Stimulated activated CD4-positive, alpha-beta T cell treated with anti-CD3 and anti-CD28 coated beads, Interleukin-1b, Interleukin-23, amount 100 ng/mL, for 48 hours (primary cell): ENCODE measurements at regions not wholly inside any gene's neighbourhood (a gene's known extent, or its start where the extent isn't known, plus 50 kb on each side); places are given as distances from the start of the nearest gene placed in this dataset.
"Not testable (repeated sequence)": the region's sequence is repeated elsewhere in the genome, so short reads cannot be mapped to it uniquely, and the experiment has no call there.

ENCODE experiments used
- DNase-seq: peaks from one replicate; pipeline ENCODE4 v3.0.0-alpha.2; 2020

DNA sequence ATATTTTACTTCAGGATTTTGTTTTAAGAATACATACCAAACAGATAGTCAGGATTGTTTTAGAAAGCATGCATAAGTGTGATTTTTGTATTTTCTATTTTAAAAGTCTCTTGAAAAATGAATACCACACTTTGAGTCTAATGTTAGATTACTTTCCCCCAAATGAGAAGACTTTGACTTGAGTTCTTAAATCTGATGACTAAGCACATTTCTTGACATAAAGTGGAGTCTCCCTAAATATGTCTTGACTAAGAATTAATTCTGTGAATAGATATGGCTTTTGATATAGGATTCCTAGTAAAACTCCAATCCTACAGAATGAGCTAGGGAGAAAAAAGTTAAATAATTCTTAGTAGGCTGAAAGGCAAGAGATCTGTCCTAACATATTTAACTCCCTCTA is 624.2 kb upstream of the SPRY2 start:
- DNase-seq, result no peak

DNA sequence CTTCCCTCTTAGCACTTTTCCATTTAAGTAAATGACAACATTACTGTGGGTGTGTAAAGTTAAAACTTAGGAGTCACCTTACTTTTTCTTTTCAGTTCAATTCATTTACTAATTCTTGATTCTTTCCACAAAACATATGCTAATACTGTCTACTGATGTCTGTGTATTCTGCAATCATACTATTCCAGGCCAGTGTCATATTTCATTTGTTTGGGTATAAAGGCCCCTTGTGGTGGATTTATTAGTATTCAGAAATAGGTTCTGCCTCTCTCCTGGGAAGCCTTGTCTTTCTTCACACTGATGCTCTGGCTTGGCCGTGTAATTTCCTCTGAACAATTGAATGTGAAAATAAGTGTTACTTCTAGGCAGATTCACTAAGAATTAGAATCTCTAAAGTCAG is 621.9 kb upstream of the SPRY2 start:
- DNase-seq, result no peak

GRCh38 chr13:80962173-80962572 is 621.2 kb upstream of the SPRY2 start:
- no peak for DNase-seq

- DNase-seq, result no peak
Measured at GRCh38 chr13:80957019-80957655, 616.2 kb upstream of the SPRY2 start.

DNA sequence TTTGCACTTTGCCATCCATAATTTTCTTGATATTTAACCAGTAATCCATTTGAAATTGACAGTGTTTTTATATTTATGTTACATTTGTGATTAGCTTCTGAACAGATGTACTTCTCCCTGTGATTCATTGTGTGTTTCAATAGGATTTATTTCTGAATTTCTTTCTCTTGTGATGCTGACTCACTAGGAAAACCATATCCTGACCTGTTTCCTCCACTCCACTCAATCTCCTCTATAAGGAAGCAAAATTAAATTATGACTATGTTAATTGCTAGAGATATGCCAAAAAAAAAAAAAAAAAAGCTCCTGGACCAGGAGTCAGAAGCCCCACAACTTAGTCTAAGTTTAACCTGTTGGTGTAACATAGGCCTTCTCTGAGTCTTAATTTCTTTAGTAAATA is 614.6 kb upstream of the SPRY2 start:
- DNase-seq, result no peak

- no peak for DNase-seq
Measured at GRCh38 chr13:80952158-80952557, 611.2 kb upstream of the SPRY2 start.

DNA sequence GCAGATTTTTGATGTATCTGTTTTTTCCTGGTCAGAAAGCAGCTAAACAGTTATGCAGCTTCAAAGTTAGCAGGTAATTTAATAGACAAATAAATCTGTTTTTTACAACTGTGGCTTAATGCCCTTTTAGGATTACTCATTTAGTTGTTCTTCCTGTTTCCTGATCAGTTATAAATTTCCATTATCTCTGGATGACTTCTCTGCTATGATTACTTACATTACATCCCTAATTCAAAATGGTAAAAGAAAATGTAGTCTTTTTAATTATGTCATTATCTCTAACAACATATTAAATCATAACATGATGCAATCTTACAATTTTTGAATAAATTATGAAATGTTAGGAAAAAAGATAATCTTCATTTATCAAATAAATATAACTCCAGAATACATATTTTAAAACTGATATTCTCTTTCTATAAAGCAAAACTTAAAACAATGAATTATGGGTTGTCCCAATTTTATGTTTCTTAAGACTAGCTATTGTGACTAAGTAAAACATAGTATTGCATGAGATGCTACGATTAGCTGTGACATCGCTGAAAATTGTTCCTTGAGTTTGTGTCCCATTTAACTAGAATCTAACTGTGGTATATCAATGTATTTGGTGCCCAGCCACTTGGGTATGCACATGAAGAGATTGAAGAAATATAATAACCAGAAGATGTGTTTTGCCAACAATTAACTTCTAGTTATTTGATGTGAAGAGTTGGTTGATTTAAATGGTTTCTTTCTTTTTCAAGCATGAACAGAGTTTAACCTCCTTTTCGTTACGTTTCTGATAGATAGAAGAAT is 605.3 kb upstream of the SPRY2 start:
- no peak for DNase-seq

DNA sequence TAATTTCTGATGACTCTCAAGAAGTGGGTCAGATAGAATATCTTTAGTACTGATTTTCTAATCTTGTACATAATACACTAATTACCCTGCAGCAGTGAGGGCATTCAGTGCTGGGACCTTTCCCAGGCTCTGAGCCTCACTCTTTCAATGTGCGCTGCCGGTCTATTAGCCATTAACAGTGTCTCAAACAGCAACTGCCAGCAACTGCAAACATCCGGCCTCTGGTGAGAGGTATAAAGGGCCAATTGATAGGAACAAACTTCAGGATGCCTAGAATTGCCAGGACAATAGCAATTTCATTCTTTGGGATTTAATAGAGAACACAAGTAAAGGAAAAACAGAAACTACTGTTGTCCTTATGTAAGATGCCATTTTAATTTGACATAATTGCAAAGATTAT is 604.4 kb upstream of the SPRY2 start:
- no peak for DNase-seq

- no peak for DNase-seq
Measured at GRCh38 chr13:80939581-80939980, 598.7 kb upstream of the SPRY2 start.

GRCh38 chr13:80931766-80932165 is 590.8 kb upstream of the SPRY2 start:
- DNase-seq, result no peak

DNA sequence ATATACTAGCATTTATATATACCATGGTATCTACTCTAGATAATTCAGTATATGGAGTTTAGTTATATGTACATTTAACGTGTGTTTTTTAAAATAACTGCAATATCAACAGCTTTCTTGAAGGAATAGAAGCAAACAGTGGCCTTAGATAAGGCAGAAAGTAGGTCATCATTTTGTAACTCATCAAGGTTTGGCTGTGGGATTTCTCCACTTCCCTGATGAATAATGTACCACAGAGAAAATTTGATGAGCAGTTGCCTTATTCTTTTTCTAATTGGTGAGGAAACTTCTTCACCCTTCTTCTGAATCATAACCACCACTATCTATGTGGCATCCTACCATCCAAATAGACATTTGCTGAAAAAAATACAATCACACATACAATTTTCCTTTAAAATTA is 590.2 kb upstream of the SPRY2 start:
- no peak for DNase-seq

DNA sequence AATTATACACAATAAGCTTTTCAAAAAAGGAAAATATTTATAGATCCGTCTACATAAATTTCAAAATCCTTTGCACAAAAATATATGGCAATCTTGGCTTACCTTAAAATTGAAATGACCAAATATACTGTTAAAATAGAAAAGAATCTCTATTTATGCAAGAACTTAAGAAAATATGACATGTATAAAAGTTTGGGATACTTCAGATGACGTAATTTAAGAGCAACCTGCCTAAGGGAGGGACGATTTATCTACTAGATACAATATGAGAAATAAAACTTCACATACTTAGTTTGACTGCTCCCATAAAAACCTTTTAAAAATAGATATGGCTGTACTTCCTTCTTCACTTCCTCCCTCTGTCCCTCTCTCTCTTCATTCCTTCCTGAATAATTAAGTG is 587.3 kb upstream of the SPRY2 start:
- no peak for DNase-seq

DNA sequence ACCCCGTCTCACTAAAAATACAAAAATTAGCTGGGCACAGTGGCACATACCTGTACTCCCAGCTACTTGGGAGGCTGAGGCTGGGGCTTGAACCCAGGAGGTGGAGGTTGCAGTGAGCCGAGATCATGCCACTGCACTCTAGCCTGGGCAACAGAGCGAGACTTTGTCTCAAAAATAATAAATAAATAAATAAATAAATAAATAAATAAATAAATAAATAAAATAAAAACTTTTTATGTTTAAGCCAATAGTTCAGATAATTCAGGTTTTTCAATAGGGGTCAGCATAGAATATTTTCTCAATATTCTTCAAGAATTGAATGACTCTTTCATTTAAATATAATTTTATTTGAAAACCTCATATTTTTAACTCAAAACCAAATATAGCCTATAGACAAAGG is 585.1 kb upstream of the SPRY2 start:
- not testable (repeated sequence) for DNase-seq

- DNase-seq, result no peak
Measured at GRCh38 chr13:80924596-80924995, 583.7 kb upstream of the SPRY2 start.

DNA sequence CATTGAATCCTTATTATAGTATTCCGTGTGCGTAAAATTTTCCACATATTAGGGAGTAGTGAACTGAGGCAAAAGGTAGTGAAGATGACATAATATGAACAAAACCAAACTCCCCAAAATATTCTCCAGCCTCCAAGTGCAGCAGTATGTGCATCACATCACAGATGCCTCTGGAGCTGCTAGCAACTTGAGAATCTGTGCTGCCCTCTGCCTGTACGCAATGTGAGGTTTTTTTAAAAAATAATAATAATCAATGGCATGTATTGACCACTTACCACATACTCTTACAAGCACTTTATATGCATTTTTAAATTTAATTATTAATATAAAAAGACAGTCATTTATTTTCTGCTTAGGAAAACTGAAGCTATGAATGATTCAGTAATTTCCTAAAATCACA is 583.0 kb upstream of the SPRY2 start:
- DNase-seq, result no peak

DNA sequence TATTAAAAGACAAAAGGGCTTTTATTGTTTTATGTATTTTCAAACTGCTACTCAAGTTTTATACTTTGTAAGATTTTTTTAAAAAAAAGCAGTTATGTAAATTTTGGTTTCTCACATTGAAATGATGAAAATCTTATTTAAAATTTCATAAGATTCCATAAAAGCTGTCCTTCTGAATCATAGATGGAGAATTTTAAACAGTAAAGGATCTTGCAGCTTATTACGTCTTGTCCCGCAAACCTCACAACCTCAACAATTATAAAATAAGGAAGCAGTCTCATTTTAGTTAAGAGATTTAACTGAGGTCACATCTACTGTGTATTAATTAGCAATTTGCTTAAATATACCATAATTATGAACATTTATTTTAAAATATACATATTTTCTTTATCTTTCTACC is 581.0 kb upstream of the SPRY2 start:
- no peak for DNase-seq

DNA sequence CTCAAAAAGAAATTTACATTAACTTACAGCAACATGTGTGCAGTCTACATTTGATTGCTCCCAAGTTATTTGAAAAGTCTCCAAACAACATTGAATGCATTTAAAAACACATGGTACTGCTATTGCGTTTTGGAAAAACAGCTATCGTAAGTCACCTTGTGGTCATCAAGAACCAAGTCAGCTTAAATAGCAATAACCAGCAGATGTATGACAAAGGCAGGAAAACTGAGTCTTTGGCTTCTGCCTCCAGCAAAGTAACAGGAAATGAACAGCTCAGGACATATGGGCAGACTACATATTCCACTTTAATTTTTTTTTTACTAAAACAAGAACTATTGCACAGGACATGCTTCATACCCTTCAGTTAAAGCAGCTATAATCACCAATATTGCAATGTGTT is 580.6 kb upstream of the SPRY2 start:
- no peak for DNase-seq

DNA sequence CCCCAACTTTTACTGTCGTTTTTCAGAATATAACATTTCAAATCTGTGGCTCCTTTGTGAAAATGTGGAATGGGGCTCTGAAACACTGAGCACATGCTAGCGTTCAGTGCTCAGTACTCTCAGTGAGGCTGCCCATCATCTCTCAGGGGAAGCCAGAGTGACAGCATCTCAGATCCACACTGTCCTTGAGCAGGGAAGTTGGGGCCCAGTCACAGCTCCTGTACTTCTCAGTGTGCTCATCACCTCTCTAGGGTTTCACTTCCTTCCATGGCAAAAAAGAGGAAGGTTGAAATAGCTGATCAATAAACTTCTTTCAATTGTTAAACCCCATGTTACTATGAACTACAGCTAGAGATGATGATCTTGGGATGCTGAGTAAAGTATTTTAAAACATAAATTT is 565.9 kb upstream of the SPRY2 start:
- no peak for DNase-seq

- no peak for DNase-seq
Measured at GRCh38 chr13:80904386-80904785, 563.5 kb upstream of the SPRY2 start.

DNA sequence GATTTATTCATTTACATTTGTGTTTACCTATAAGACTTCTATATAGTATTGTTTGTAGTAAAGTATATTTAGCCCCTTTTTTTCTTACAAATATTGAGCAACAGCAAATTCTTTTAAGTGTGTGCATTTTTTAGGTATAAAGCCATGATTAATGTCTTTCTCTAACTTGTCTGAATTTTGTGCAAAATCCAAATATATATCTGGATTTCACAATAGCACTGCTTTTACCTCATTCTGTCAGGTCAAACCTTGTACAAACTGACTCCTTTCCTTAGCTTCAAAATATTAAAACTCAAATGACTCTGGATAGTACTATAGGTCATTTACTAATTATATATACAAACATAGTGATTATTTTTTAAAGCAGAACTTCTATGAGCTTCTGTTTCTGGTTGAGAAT is 563.0 kb upstream of the SPRY2 start:
- DNase-seq, result no peak

GRCh38 chr13:80901530-80901929 is 560.6 kb upstream of the SPRY2 start:
- DNase-seq, result no peak

- no peak for DNase-seq
Measured at GRCh38 chr13:80901111-80901510, 560.2 kb upstream of the SPRY2 start.

DNA sequence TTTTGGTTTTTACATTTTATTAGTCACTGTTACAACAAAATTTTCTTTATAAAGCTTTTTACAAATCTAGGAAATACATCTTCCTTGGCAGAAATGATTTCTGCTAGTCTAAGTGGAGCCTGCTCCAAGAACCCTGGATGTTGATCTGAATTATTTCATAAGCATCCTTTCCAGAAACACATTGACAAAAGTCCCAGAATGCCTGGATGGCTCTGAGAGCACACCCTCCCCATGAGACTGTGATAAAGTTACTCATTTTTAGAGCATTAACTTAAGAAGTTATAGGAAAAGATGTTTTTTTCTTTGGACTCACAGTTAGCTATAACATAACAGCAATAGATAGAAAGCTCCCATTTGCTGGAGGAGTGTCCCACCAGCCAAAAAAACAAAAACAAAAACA is 559.6 kb upstream of the SPRY2 start:
- no peak for DNase-seq

DNA sequence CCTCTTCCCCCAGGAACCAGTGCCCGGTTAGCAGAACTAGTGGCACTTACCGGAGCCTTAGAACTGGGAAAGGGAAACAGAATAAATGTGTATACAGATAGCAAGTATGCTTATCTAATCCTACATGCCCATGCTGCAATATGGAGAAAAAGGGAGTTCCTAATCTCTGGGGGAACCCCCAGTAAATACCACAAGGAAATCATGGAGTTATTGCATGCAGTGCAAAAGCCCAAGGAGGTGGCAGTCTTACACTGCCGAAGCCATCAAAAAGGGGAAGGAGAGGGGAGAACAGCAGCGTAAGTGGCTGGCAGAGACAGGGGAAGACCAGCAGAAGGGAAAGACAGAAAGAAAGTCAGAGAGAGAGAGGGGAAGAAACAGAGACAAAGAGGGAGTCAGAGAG is 556.7 kb upstream of the SPRY2 start:
- not testable (repeated sequence) for DNase-seq

DNA sequence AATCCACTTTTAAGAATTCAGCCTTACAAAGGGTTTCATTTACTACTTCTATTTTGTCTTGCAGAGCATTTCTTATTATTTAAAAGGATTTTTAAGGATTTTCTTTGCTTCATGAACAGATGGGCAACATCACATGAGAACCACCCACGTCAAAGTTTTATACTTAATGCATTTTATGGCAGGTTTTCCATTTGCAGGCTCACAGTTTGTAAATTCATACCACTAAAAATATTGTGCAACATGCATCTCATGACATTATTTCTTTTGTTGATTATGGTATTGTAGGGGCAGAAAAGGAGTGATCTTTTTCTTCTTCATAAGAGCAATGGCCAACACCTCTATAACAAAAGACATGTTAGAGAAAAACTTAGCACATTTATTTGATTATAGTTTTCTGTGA is 554.0 kb upstream of the SPRY2 start:
- no peak for DNase-seq
